CD4-positive, alpha-beta T cell (primary cell): ENCODE measurements at regions not wholly inside any gene's neighbourhood (a gene's known extent, or its start where the extent isn't known, plus 50 kb on each side); places are given as distances from the start of the nearest gene placed in this dataset.

Experiments
- ATAC-seq: fragments of 200-7000 bp; cut with Tn5 transposase; one replicate; pipeline ENCODE4 v1.10.0; 2022; ENCODE audit warnings: mild to moderate bottlenecking; ENCODE audit not compliant: poor library complexity
- CTCF ChIA-PET: fragments of 350-600 bp; sonication (Branson Sonifier 250); formaldehyde crosslinking; loops from one replicate; lab custom pipeline; 2021; ENCODE audit warnings: antibody characterized with exemption, inconsistent platforms; lab: Charles Lee
- POLR2A ChIA-PET: fragments of 350-600 bp; sonication (Branson Sonifier 250); formaldehyde crosslinking; loops from one replicate; lab custom pipeline; 2021; ENCODE audit warnings: antibody characterized with exemption, inconsistent platforms; lab: Charles Lee
- DNase-seq, 14 experiments: peaks; one replicate each; pipeline ENCODE4 v3.0.0-alpha.2; 2013 to 2020; ENCODE audit warnings: mixed read lengths in 2 of 14
- H3K27ac ChIP-seq, 2 donors: one replicate each; pipeline versions ENCODE4 v1.5.1 to v1.7.0; 2013; ENCODE audit warnings: low read length in 2 of 2, low read depth in 1 of 2, mild to moderate bottlenecking in 1 of 2
- H3K27me3 ChIP-seq, 2 experiments: 1 replicate in 1 of 2; 2 replicates in 1 of 2; pipeline versions ENCODE4 v1.6.1 to v1.7.0; 2013; ENCODE audit warnings: low read length in 2 of 2, control low read depth in 1 of 2, mild to moderate bottlenecking in 1 of 2, moderate library complexity in 1 of 2; ENCODE audit not compliant: insufficient read depth in 2 of 2, control insufficient read depth in 1 of 2
- H3K36me3 ChIP-seq: one replicate; pipeline ENCODE4 v1.6.1; 2013; ENCODE audit warnings: low read length, control low read depth; ENCODE audit not compliant: insufficient read depth
- H3K4me1 ChIP-seq: one replicate; pipeline ENCODE4 v1.6.1; 2013; ENCODE audit warnings: low read length, control low read depth; ENCODE audit not compliant: insufficient read depth
- H3K4me3 ChIP-seq: one replicate; pipeline ENCODE4 v1.5.1; 2013; ENCODE audit warnings: mild to moderate bottlenecking, low read length, moderate library complexity
- H3K9me3 ChIP-seq, 2 experiments: 1 replicate in 1 of 2; 2 replicates in 1 of 2; pipeline versions ENCODE4 v1.6.1 to v1.7.0; 2013; ENCODE audit warnings: low read length in 2 of 2, mild to moderate bottlenecking in 2 of 2, control low read depth in 1 of 2, moderate library complexity in 1 of 2; ENCODE audit not compliant: control insufficient read depth in 1 of 2, insufficient read depth in 1 of 2
- H3K27ac Mint-ChIP-seq: one replicate; pipeline ENCODE4 v1.8.0; 2020; ENCODE audit warnings: mixed read lengths
- H3K27me3 Mint-ChIP-seq: one replicate; pipeline ENCODE4 v1.8.0; 2021; ENCODE audit warnings: mixed read lengths
- H3K36me3 Mint-ChIP-seq: one replicate; pipeline ENCODE4 v1.8.0; 2021; ENCODE audit warnings: low read depth, mixed read lengths
- H3K4me1 Mint-ChIP-seq: one replicate; pipeline ENCODE4 v1.8.0; 2021; ENCODE audit warnings: low read depth, mixed read lengths
- H3K4me3 Mint-ChIP-seq: one replicate; pipeline ENCODE4 v1.8.0; 2020; ENCODE audit warnings: mild to moderate bottlenecking, mixed read lengths
- H3K9me3 Mint-ChIP-seq: one replicate; pipeline ENCODE4 v1.8.0; 2020; ENCODE audit warnings: mixed read lengths
- CTCF ChIP-seq: fragments of 200-600 bp; IDR thresholded peaks from one replicate; pipeline ENCODE4 v1.8.0; 2022; ENCODE audit warnings: antibody characterized with exemption, mild to moderate bottlenecking
- intact Hi-C, 2 experiments: fragments of 100-400 bp; cut with DNase I in 1 of 2; cut with micrococcal nuclease in 1 of 2; formaldehyde crosslinking; loops; one replicate each; pipeline versions ENCODE4 v1.15.1 to v1.9.0; 2023 to 2025; cut with DNase I, micrococcal nuclease

GRCh38 chr7:3154881-3155494 lies 111.3 kb upstream of the CARD11 start:
- Mint-ChIP-seq H3K4me3 (no peak overlapping the region), H3K9me3 (no peaks in the 10 kb centered on the region), H3K27me3 (no peaks in the 10 kb centered on the region), H3K4me1 (peaks cover 12% of the 10 kb centered on the region), H3K36me3 (no peaks in the 10 kb centered on the region), H3K27ac (no peak overlapping the region)
- Histone ChIP-seq H3K4me1 (no peaks in the 10 kb centered on the region), H3K36me3 (no peaks in the 10 kb centered on the region), H3K9me3 (no peaks in the 10 kb centered on the region), H3K27ac (no peak overlapping the region), H3K27me3 (no peaks in the 10 kb centered on the region), H3K4me3 (no peak overlapping the region)
- ChIA-PET CTCF (interaction anchor here (0.6 to 1.2 kb wide), 8 partner anchors 60 to 268 kb away, joined by 3 to 4 read pairs (median 3); no protein-coding TSS in a partner anchor), POLR2A (interaction anchor here (1.3 to 1.8 kb wide), 2 partner anchors 60 to 63 kb away, joined by 4 to 7 read pairs; no protein-coding TSS in a partner anchor)
- ATAC-seq (peak; percentile 87), DNase-seq (peak; percentile 30 to 81 (median 51))
- intact Hi-C loops = loop anchor here (1.0 to 10.0 kb wide), 6 partner anchors 90 to 700 kb away; partner anchors contain the start of gene CARD11 (in 1 of the 2)
- peak; percentile 81 for TF ChIP-seq CTCF

GRCh38 chr7:3156508-3156907 lies 112.8 kb upstream of the CARD11 start:
- Mint-ChIP-seq H3K36me3 (no peaks in the 10 kb centered on the region), H3K4me3 (no peak overlapping the region), H3K27ac (no peak overlapping the region), H3K4me1 (peaks cover 12% of the 10 kb centered on the region), H3K27me3 (no peaks in the 10 kb centered on the region), H3K9me3 (no peaks in the 10 kb centered on the region)
- Histone ChIP-seq H3K27ac (no peak overlapping the region), H3K9me3 (no peaks in the 10 kb centered on the region), H3K36me3 (no peaks in the 10 kb centered on the region), H3K4me1 (no peaks in the 10 kb centered on the region), H3K27me3 (no peaks in the 10 kb centered on the region), H3K4me3 (no peak overlapping the region)
- intact Hi-C loops = loop anchor here in 1 of 2 experiments (10.0 kb wide), 1 partner anchor 702 kb away; no protein-coding TSS in a partner anchor
- no peak for ATAC-seq
- ChIA-PET POLR2A (no interaction called here), CTCF (no interaction called here)
- DNase-seq = no peak
- no peak for TF ChIP-seq CTCF

GRCh38 chr7:3157566-3158287 lies 114.1 kb upstream of the CARD11 start:
- ChIA-PET POLR2A (no interaction called here), CTCF (no interaction called here)
- no peaks in the 10 kb centered on the region for H3K9me3 Mint-ChIP-seq
- Histone ChIP-seq H3K4me3 (no peak overlapping the region), H3K27ac (no peak overlapping the region), H3K36me3 (no peaks in the 10 kb centered on the region), H3K4me1 (no peaks in the 10 kb centered on the region), H3K27me3 (no peaks in the 10 kb centered on the region), H3K9me3 (no peaks in the 10 kb centered on the region)
- H3K4me3 Mint-ChIP-seq = no peak overlapping the region
- no peaks in the 10 kb centered on the region for H3K36me3 Mint-ChIP-seq
- ATAC-seq (no peak), DNase-seq (no peak)
- intact Hi-C loops = loop anchor here in 1 of 2 experiments (10.0 kb wide), 1 partner anchor 703 kb away; no protein-coding TSS in a partner anchor
- peaks cover 12% of the 10 kb centered on the region for H3K4me1 Mint-ChIP-seq
- no peak for TF ChIP-seq CTCF
- no peaks in the 10 kb centered on the region for H3K27me3 Mint-ChIP-seq
- H3K27ac Mint-ChIP-seq = no peak overlapping the region
